ENCODE measurements at regions not wholly inside any gene's neighbourhood (a gene's known extent, or its start where the extent isn't known, plus 50 kb on each side); places are given as distances from the start of the nearest gene placed in this dataset.

DNA sequence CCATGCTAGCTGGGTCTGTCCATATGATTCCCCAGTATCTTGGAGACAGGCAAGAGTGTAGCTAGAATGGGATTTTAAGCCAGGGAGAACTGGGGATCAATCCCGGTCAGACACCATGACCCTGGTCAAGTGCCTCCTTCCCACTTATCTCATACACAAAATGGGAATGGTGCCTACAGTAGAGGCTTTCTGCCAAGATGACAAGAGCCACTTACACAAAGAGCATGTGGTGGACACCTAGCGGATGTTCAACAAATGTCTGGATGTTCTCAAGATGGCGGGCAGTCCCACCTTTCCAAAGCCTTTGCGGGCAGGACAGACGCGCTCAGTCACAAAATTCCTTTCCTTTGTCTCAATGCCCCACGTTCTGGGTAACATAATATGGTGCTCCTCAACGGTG lies 57.3 kb downstream of the MAF start:
- no peak for DNase-seq (ENCODE audit: low read depth)

DNA sequence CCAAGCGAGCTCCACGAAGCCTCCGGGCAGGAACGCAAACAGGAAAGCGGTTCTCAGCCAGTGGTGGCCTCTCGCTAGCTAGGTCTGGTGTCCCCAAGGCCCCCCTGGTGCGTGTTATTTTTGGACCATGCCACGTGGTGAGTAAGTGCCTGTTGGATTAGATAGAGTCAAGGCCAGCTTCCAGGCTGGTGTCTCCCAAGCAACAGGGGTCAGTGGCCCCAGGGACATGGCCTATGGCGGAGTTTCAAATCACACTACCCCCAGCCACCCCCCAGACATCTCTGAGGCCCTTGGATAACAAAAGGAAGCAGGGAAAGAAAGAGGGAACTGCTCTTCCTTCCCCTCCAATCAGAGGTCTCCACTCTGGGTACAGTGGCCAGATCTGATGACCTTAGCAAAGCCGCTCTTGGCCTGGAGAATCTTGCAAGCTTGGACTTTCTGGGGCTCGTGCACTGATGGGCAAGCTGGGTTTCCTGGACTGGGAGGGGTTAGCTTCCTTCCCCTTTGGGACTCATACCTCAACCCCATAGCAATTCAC lies 58.2 kb downstream of the MAF start:
- in situ Hi-C loops (cut with HindIII; ENCODE audit: low pct_unique_long_range_greater_than_20kb, low sequenced_read_pairs) = no loop called here

More for the DNA sequence above, 57.3 kb downstream of the MAF start:
- in situ Hi-C loops (cut with HindIII; ENCODE audit: low pct_unique_long_range_greater_than_20kb, low sequenced_read_pairs) = no loop called here

DNA sequence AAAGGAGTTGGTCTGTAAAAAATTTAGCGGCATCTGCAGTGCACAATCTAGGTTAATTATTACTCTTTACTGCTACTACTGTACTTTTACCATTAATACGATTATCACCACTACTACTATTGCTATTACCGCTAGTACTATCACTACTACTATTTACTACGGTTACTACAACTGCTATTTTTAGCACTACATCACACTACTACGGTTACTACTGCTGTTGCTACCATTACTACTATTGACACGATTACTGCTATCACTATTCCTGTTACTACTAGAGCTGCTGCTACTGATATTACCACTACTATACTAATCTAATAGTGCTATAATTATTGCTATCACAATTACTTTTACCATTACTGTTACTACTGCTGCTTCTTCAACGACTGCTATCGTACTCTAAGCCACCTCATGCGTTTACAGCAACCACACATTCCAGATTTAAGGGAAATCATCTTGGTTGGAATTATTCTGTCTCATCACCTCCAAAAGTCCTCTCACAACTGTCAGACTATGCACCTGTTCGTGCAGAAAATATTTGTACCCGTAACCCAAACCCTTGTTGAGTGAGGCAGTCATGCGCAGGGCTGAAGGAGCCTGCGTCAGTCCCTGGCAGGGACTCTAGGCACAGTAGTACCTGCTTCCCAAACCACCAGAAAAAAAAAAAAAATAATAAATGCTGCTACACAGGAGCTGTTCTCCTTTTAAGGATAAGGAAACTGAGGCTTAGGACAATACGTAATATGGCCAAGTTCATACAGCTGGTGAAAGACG lies 59.5 kb downstream of the MAF start:
- in situ Hi-C loops (cut with HindIII; ENCODE audit: low pct_unique_long_range_greater_than_20kb, low sequenced_read_pairs) = no loop called here

More for the DNA sequence above, 58.2 kb downstream of the MAF start:
- no peak for DNase-seq (ENCODE audit: low read depth)

DNA sequence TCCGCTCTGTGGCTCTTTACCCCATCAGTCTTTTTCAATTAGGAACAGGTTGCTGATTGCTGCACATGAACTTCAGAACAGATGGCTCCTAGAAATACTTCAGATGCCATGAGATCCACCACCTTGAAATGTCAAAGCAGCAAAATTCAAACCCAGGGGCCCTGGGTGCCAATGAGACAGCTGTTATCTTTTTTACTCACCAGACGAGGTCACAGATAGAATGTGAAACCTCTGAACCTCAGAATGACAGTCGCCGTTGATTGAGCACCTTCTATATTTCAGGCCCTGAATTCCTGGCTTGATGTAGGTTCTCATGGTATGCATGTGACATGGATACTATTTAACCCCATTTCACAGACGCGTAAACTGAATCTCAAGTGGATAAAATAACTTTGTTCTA lies 63.0 kb downstream of the MAF start:
- in situ Hi-C loops (cut with HindIII; ENCODE audit: low pct_unique_long_range_greater_than_20kb, low sequenced_read_pairs) = no loop called here
- no peak for DNase-seq (ENCODE audit: low read depth)

More for the DNA sequence above, 59.5 kb downstream of the MAF start:
- no peak for DNase-seq (ENCODE audit: low read depth)

DNA sequence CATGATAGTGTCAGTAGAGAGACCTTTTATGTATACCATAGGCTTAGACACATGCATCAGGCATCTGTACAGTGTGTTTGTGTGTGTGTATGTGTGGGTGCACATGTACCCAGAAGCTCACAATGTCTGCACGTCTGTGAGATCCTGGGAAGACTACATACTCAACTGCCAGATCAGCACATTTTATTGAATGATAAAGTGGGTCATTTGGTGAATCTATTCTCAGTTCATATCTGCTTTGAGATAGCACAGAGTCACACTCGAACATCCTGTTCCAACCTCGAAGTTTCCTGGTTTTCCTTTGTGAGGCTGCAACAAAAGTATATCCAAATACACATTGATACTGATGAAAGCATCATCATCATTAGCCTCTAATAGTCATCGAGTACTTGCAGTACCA lies 63.6 kb downstream of the MAF start:
- in situ Hi-C loops (cut with HindIII; ENCODE audit: low pct_unique_long_range_greater_than_20kb, low sequenced_read_pairs) = no loop called here
- DNase-seq (ENCODE audit: low read depth) = no peak

DNA sequence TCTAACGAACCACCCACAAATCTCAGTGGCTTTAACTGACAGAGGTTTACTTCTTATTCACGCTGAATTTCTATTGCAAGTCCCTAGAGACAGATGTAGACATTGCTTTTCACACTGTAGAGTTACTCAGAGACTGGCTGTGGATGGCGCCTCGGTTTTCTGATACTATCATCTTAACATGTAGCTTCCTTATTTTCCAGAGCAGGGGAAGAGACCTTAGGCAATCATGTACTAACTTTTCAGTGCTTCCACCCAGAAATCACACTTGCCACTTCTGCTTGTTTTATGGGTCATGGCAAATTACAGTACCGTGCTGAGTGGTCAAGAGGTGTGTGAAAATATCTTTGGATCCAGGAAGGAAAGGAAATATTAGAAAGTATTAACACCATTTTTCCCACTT lies 65.4 kb downstream of the MAF start:
- DNase-seq (ENCODE audit: low read depth) = no peak
- in situ Hi-C loops (cut with HindIII; ENCODE audit: low pct_unique_long_range_greater_than_20kb, low sequenced_read_pairs) = no loop called here

DNA sequence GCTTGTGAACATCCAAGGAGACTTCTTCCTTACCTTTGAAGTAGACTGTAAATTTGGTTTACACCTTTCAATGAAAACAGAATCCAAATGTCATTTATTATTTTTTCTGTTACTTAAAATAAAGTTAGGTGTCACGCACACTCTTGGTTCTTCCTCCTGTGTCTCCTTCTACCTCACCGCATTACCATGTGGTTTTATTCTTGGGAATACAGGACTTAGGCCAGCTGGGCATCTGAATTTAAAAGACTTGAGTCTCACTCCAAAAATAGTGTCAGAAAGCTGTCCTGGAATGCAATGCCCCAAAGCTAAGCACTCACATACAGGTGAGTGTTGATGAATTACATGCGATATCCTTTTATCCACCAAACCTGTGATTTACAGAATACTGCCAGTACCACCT lies 66.4 kb downstream of the MAF start:
- in situ Hi-C loops (cut with HindIII; ENCODE audit: low pct_unique_long_range_greater_than_20kb, low sequenced_read_pairs) = no loop called here
- DNase-seq (ENCODE audit: low read depth) = no peak

DNA sequence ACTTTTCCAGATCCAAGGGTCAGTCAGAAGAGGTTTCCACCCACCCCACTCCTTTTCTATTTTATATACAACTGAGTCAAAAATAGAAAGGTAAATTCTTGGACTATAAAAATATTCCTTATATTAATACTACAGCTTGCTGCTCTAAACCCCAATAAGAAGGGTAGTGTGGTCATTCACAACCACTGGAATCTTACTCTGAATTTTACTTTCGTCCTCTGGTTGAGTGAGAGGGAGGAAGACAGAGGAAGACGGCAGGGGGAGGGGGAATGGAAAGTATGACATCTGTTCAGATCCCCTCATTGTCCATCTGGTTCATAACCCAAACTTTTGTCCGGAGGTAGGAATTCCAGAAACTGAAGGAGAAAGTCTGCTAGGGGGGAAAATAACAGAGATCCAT lies 67.2 kb downstream of the MAF start:
- in situ Hi-C loops (cut with HindIII; ENCODE audit: low pct_unique_long_range_greater_than_20kb, low sequenced_read_pairs) = no loop called here
- DNase-seq (ENCODE audit: low read depth) = no peak

DNA sequence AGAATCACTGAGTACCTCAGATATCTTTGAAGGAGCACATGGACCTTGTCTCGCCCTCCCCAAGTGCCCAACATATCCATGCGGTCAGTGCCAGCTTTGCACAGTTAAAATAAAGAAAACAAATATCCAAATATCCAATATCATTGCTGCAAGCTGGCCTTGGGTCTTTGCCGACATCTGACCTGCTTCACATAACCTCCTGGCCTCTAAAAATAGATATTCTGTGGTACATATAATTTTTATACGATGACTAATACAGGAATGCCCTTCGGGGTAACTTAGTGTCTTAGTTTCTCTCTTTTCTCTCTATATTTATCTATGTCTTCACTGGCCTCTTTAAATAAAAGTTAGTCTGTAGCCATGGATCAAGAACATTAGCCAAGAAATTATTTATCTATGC lies 67.8 kb downstream of the MAF start:
- DNase-seq (ENCODE audit: low read depth) = no peak
- in situ Hi-C loops (cut with HindIII; ENCODE audit: low pct_unique_long_range_greater_than_20kb, low sequenced_read_pairs) = no loop called here

DNA sequence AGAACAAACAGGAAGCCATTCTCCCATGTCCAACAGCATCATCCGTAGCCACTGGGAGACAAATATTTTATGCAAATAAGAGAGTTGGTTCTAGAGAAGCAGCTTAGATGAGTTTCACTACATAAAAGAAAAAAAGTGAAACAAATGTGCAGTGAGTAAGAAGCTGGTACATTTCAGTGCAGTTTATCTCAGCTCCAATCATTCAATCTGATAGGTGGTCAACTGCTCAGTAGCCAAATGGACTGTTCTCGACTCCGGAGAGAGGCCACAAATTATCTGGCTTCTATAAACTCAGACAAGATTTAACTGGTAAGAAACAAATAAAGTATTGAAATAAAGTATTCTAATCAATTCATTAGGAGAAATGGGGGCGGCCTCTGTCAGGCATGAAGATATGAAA lies 68.3 kb downstream of the MAF start:
- in situ Hi-C loops (cut with HindIII; ENCODE audit: low pct_unique_long_range_greater_than_20kb, low sequenced_read_pairs) = no loop called here
- DNase-seq (ENCODE audit: low read depth) = no peak

DNA sequence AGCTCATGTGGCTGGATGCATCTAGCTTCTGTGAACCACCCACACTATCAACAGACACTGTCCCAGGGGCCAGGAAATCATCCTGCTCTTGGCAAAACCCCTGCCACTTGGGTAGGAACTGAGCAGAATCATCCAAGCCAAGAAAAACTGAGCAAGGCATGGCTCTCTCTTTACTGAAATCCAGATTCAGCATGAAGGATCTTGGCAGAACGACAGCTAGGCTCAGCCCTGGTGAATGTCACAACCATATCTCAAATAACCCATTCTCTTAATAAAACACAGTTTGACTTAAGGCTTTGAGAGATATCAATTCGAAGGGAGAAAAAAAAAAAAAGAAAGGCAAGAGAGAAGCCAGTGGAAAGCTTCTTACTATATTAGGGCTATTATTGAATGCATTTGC lies 72.2 kb downstream of the MAF start:
- no peak for DNase-seq (ENCODE audit: low read depth)
- in situ Hi-C loops (cut with HindIII; ENCODE audit: low pct_unique_long_range_greater_than_20kb, low sequenced_read_pairs) = no loop called here

DNA sequence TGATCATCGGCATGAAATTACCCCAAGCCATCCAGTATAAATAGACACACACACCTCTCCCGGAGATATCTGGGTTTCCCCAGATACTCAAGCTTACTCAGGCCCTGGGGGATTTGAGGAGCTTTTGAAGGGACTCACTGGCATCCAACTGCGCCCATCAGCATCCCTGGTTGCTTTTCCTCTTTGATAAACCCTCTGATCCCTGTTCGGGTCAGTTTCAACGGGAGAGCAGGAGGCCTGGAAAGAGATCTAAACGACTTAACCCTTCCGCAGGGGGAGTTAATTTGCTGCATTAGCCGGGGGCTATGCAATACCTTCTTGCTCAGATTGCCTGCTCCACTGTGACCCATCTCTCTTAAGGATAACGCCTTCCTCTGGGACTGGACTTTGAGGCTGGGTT lies 76.6 kb downstream of the MAF start:
- in situ Hi-C loops (cut with HindIII; ENCODE audit: low pct_unique_long_range_greater_than_20kb, low sequenced_read_pairs) = no loop called here
- DNase-seq (ENCODE audit: low read depth) = no peak

DNA sequence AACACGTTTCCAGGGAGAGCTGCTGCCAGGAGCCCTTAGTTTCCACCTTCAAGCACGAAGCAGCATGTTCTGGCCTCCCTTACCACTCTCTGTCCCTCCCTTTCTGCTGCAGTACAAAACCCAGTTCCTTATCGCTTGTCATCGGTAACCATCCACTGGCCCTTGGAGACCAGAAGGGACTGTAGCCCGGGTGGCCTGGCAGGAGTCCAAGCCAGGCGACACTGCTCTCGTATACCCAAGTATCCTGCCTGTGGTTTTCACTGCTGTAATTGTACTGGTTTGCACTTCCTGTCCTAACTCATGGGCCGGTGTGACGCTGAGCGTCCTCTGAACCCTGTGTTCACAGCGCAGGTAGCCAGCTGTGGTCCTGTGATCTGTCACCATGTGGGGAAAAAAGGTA lies 81.1 kb downstream of the MAF start:
- in situ Hi-C loops (cut with HindIII; ENCODE audit: low pct_unique_long_range_greater_than_20kb, low sequenced_read_pairs) = no loop called here
- DNase-seq (ENCODE audit: low read depth) = no peak

DNA sequence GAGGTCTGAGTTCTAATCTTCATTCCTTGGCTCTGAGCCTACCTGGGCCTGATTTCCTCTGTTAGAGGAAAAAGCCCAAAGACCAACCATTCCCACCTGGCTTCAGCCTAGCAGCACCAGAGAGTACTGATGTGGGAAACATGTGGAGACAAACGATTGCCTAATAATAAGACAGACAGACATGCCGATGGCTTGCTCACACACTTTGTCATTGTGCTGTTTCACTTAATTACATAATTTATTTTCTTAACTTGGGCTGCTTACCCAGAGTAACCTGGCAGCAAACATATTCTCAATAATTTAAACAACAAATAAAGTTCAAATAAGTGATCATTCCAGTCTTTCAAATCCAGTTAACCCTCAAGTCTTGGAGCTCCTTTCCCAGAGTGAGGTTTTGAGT lies 83.4 kb downstream of the MAF start:
- in situ Hi-C loops (cut with HindIII; ENCODE audit: low pct_unique_long_range_greater_than_20kb, low sequenced_read_pairs) = no loop called here
- no peak for DNase-seq (ENCODE audit: low read depth)

DNA sequence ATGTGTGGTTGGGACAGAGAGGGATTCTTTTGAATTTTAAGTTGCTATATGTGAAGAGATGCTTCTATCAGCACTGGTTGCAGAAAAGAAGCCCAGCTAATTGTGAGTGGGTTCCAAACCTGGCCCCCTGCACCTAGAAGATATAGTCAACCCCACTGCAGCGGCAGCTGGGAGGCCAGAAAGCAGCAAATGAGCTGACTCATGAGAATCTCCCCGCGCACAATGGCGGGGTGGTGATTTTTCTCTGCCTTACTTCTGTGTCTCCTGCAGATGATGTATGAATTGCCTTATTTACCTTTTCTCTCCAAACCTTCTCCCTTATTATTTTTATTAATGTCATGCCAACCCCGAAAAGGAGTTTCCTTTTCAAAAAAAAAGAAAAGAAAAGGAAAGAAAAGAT lies 89.7 kb downstream of the MAF start:
- DNase-seq (ENCODE audit: low read depth) = no peak
- in situ Hi-C loops (cut with HindIII; ENCODE audit: low pct_unique_long_range_greater_than_20kb, low sequenced_read_pairs) = no loop called here

DNA sequence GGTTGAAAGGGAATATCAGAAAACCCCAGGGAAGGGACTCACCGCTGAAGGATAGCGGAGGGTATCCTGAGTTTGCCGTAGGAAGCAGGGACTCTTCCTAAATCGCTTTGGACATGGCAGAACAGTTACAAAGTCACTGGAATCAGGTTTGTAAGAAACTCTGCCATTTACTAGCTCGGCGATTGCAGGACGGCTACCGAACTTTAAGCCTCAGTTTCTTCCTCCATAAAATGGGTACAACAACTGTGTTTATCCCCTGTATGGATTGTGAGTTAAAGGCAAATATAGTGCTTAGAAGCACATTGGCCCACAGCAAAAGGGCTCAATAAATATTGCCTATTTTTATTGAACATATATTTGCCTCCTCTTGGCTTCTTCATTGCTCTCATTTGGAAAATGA lies 90.6 kb downstream of the MAF start:
- in situ Hi-C loops (cut with HindIII; ENCODE audit: low pct_unique_long_range_greater_than_20kb, low sequenced_read_pairs) = no loop called here
- DNase-seq (ENCODE audit: low read depth) = no peak

DNA sequence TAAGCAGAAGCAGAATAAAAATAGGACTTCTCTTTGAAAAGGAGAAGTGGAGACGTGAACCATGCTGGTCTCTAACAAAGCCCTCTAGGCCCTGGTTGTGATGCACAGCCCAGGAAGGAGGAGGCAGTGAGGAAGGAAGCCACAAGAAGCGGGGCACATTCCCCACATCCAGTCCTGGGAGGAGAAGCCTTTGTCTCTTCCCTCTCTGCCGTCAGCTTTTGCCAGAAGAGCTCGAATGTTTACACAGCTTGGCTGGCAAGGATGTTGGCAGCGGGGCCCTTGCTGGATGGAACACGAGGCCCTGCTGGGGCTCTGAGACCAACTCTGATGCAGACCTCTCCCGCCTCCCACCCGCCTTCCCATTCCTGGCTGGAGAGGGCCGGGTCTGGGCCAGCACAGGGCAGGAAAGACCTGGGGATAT lies 91.3 kb downstream of the MAF start:
- DNase-seq (ENCODE audit: low read depth) = no peak
- in situ Hi-C loops (cut with HindIII; ENCODE audit: low pct_unique_long_range_greater_than_20kb, low sequenced_read_pairs) = no loop called here

DNA sequence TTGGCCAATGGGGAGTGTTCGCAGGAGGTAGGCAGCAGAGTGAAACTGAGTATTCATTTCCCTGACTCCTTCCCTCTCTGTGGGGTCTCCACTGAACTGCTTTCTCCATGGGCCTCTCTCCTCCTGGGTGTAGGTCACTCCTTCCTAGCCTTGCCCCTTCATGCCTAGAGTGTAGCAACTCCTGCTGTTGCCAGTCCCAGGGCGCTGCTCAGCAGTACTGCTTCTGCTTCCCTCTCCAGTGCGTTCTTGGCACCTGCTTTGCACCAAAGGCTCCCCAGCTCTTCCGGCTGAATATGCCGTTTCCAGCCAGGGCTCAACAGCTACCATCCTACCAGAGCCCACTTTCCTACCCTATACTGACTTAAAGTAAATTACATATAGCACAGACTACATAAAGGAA lies 92.2 kb downstream of the MAF start:
- in situ Hi-C loops (cut with HindIII; ENCODE audit: low pct_unique_long_range_greater_than_20kb, low sequenced_read_pairs) = no loop called here
- DNase-seq (ENCODE audit: low read depth) = no peak

DNA sequence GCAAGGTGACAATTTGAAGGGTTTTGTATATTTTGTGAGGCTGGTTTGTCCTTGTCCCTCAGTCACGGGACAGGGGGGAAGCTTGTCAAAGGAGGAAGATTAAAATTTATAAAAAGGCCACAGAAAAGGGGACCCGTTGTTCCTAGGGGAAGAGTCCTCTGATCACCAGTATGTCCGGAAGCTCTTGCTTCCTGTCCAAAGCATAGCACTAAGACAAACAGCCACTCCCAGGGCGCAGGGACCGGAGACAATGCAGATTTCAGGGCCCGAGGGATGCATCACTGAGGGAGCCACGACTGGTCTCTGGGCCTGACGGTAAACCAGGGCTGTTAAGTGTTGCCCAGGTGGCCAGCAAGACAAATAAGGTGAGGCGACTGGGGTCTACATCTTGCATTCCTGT lies 95.2 kb downstream of the MAF start:
- in situ Hi-C loops (cut with HindIII; ENCODE audit: low pct_unique_long_range_greater_than_20kb, low sequenced_read_pairs) = no loop called here
- no peak for DNase-seq (ENCODE audit: low read depth)

DNA sequence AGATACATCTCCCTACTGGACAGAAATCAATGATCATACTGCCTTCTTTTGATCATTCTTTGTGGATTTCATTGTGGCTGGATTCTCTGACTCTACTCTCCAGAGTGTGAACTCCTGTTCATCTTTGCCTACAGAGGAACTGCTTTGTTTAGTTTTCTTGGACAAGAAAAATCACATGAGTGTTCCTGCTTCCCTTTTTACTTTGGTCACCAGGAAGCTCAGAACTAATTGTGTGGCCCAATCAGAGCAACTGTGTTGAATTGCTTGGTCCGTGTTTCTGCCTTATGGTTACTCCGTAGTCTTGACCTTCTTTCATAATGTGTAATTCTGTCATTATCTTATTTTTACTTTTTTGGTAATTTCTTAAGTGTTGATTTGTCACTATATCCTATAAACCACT lies 97.0 kb downstream of the MAF start:
- no peak for DNase-seq (ENCODE audit: low read depth)
- in situ Hi-C loops (cut with HindIII; ENCODE audit: low pct_unique_long_range_greater_than_20kb, low sequenced_read_pairs) = no loop called here

All from Caki2 (cell line).